ENCODE measurements at regions not wholly inside any gene's neighbourhood (a gene's known extent, or its start where the extent isn't known, plus 50 kb on each side); places are given as distances from the start of the nearest gene placed in this dataset.

GRCh38 chr6:71531006-71531405 is 242.4 kb downstream of the OGFRL1 start:
- Histone ChIP-seq H3K4me3 (ENCODE audit: low read length) (no peak overlapping the region), H3K27me3 (ENCODE audit: control insufficient read depth, low read length) (no peaks in the 10 kb centered on the region; the same call in 1 of the 2 replicates), H3K79me2 (ENCODE audit: control insufficient read depth, low read length) (no peaks in the 10 kb centered on the region), H3K36me3 (ENCODE audit: control insufficient read depth, low read length) (no peaks in the 10 kb centered on the region), H4K20me1 (ENCODE audit: control insufficient read depth, insufficient read depth, low read depth, low read length) (no peaks in the 10 kb centered on the region), H3K9me2 (replicated peaks; ENCODE audit: control insufficient read depth, low read length) (no peaks in the 10 kb centered on the region), H3K4me1 (ENCODE audit: control insufficient read depth, low read length) (no peaks in the 10 kb centered on the region), H3F3A (ENCODE audit: control insufficient read depth, insufficient read depth) (no peaks in the 10 kb centered on the region), H3K9me3 (ENCODE audit: control insufficient read depth, insufficient read depth, low read length) (no peaks in the 10 kb centered on the region), H3K4me2 (ENCODE audit: low read length) (no peak overlapping the region), H3K27ac (ENCODE audit: low read depth, low read length) (no peak overlapping the region)
- no peak for TF ChIP-seq EZH2phosphoT487 (IDR thresholded peaks at IDR 0.05; ENCODE audit: borderline replicate concordance, low read length)
- no peak for TF ChIP-seq CTCF (IDR thresholded peaks at IDR 0.05; ENCODE audit: low read depth, low read length, poor library complexity, severe bottlenecking)

GRCh38 chr6:71531841-71532240 is 243.2 kb downstream of the OGFRL1 start:
- Histone ChIP-seq H3K4me1 (ENCODE audit: control insufficient read depth, low read length) (no peaks in the 10 kb centered on the region), H4K20me1 (ENCODE audit: control insufficient read depth, insufficient read depth, low read depth, low read length) (no peaks in the 10 kb centered on the region), H3K9me3 (ENCODE audit: control insufficient read depth, insufficient read depth, low read length) (no peaks in the 10 kb centered on the region), H3K36me3 (ENCODE audit: control insufficient read depth, low read length) (no peaks in the 10 kb centered on the region), H3K27ac (ENCODE audit: low read depth, low read length) (no peak overlapping the region), H3K27me3 (ENCODE audit: control insufficient read depth, low read length) (no peaks in the 10 kb centered on the region; the same call in 1 of the 2 replicates), H3K9me2 (replicated peaks; ENCODE audit: control insufficient read depth, low read length) (no peaks in the 10 kb centered on the region), H3K79me2 (ENCODE audit: control insufficient read depth, low read length) (no peaks in the 10 kb centered on the region), H3K4me3 (ENCODE audit: low read length) (no peak overlapping the region), H3K4me2 (ENCODE audit: low read length) (no peak overlapping the region), H3F3A (ENCODE audit: control insufficient read depth, insufficient read depth) (no peaks in the 10 kb centered on the region)
- TF ChIP-seq CTCF (IDR thresholded peaks at IDR 0.05; ENCODE audit: low read depth, low read length, poor library complexity, severe bottlenecking) (no peak), EZH2phosphoT487 (IDR thresholded peaks at IDR 0.05; ENCODE audit: borderline replicate concordance, low read length) (no peak)

- H3K4me2 ChIP-seq (ENCODE audit: low read length), result no peak overlapping the region
These were observed 245.3 kb downstream of the OGFRL1 start for GRCh38 chr6:71533939-71534379.

More at GRCh38 chr6:71533939-71534379, 245.3 kb downstream of the OGFRL1 start:
- Histone ChIP-seq H3K27ac (ENCODE audit: low read depth, low read length) (no peak overlapping the region), H3K9me3 (ENCODE audit: control insufficient read depth, insufficient read depth, low read length) (no peaks in the 10 kb centered on the region), H3K4me1 (ENCODE audit: control insufficient read depth, low read length) (no peaks in the 10 kb centered on the region), H3K9me2 (replicated peaks; ENCODE audit: control insufficient read depth, low read length) (no peaks in the 10 kb centered on the region), H3F3A (ENCODE audit: control insufficient read depth, insufficient read depth) (no peaks in the 10 kb centered on the region), H3K4me3 (ENCODE audit: low read length) (no peak overlapping the region), H3K27me3 (ENCODE audit: control insufficient read depth, low read length) (peaks cover 3% of the 10 kb centered on the region; the same call in 1 of the 2 replicates), H4K20me1 (ENCODE audit: control insufficient read depth, insufficient read depth, low read depth, low read length) (no peaks in the 10 kb centered on the region), H3K36me3 (ENCODE audit: control insufficient read depth, low read length) (no peaks in the 10 kb centered on the region), H3K79me2 (ENCODE audit: control insufficient read depth, low read length) (no peaks in the 10 kb centered on the region)
- TF ChIP-seq EZH2phosphoT487 (IDR thresholded peaks at IDR 0.05; ENCODE audit: borderline replicate concordance, low read length), result no peak
- TF ChIP-seq CTCF (IDR thresholded peaks at IDR 0.05; ENCODE audit: low read depth, low read length, poor library complexity, severe bottlenecking), result peak; percentile 32

Data from DOHH2 (cell line).